GM21529 (cell line): ENCODE measurements at regions not wholly inside any gene's neighbourhood (a gene's known extent, or its start where the extent isn't known, plus 50 kb on each side); places are given as distances from the start of the nearest gene placed in this dataset.
"Not testable (repeated sequence)": the region's sequence is repeated elsewhere in the genome, so short reads cannot be mapped to it uniquely, and the experiment has no call there.

Experiments used
- ATAC-seq: cut with Tn5 transposase; IDR thresholded peaks from one replicate; pipeline ENCODE4 v1.9.1; 2021; ENCODE audit not compliant: unreplicated experiment

GRCh38 chr3:144775551-144775950, 803.9 kb downstream of the DIPK2A start:
- ATAC-seq: no peak

- ATAC-seq: no peak
Measured at GRCh38 chr3:144777906-144778305, 806.3 kb downstream of the DIPK2A start.

GRCh38 chr3:144791034-144791433, 819.4 kb downstream of the DIPK2A start:
- no peak for ATAC-seq

GRCh38 chr3:144801890-144802289, 830.3 kb downstream of the DIPK2A start:
- no peak for ATAC-seq

- no peak for ATAC-seq
Measured at GRCh38 chr3:144809380-144809779, 837.8 kb downstream of the DIPK2A start.

- peak; percentile 85 for ATAC-seq
Measured at GRCh38 chr3:144810160-144810559, 838.5 kb downstream of the DIPK2A start.

GRCh38 chr3:144815655-144816054, 844.0 kb downstream of the DIPK2A start:
- ATAC-seq: no peak

- no peak for ATAC-seq
Measured at GRCh38 chr3:144816323-144816722, 844.7 kb downstream of the DIPK2A start.

- no peak for ATAC-seq
Measured at GRCh38 chr3:144818973-144819372, 847.4 kb downstream of the DIPK2A start.

GRCh38 chr3:144820232-144820631, 848.6 kb downstream of the DIPK2A start:
- not testable (repeated sequence) for ATAC-seq

- no peak for ATAC-seq
Measured at GRCh38 chr3:144820726-144821125, 849.1 kb downstream of the DIPK2A start.

- ATAC-seq: no peak
Measured at GRCh38 chr3:144821583-144821982, 850.0 kb downstream of the DIPK2A start.

GRCh38 chr3:144822671-144823070, 851.0 kb downstream of the DIPK2A start:
- ATAC-seq: no peak

GRCh38 chr3:144831955-144832716, 860.5 kb downstream of the DIPK2A start:
- ATAC-seq: no peak

GRCh38 chr3:144839991-144840390, 868.4 kb downstream of the DIPK2A start:
- no peak for ATAC-seq

- ATAC-seq: no peak
Measured at GRCh38 chr3:144840866-144841265, 869.2 kb downstream of the DIPK2A start.

- ATAC-seq: no peak
Measured at GRCh38 chr3:144843099-144843498, 871.5 kb downstream of the DIPK2A start.

GRCh38 chr3:144852999-144853398, 881.4 kb downstream of the DIPK2A start:
- no peak for ATAC-seq

GRCh38 chr3:144854020-144854419, 882.4 kb downstream of the DIPK2A start:
- not testable (repeated sequence) for ATAC-seq

- no peak for ATAC-seq
Measured at GRCh38 chr3:144859161-144859560, 887.5 kb downstream of the DIPK2A start.

GRCh38 chr3:144864646-144865045, 893.0 kb downstream of the DIPK2A start:
- ATAC-seq: no peak

GRCh38 chr3:144865948-144866347, 894.3 kb downstream of the DIPK2A start:
- ATAC-seq: no peak

GRCh38 chr3:144866476-144866875, 894.9 kb downstream of the DIPK2A start:
- no peak for ATAC-seq
